Osteocyte (in vitro differentiated cells): ENCODE measurements at regions not wholly inside any gene's neighbourhood (a gene's known extent, or its start where the extent isn't known, plus 50 kb on each side); places are given as distances from the start of the nearest gene placed in this dataset.

ENCODE experiments used
- DNase-seq: peaks from one replicate; pipeline ENCODE4 v3.0.0; 2021; ENCODE audit warnings: mixed read lengths; ENCODE audit not compliant: unreplicated experiment; ENCODE audit errors: extremely low spot score
- H3K27ac Mint-ChIP-seq: one replicate; pipeline ENCODE4 v1.8.0; 2021; ENCODE audit warnings: mild to moderate bottlenecking, mixed read lengths; ENCODE audit not compliant: unreplicated experiment
- H3K27me3 Mint-ChIP-seq: one replicate; pipeline ENCODE4 v1.8.0; 2021; ENCODE audit warnings: mixed read lengths; ENCODE audit not compliant: unreplicated experiment
- H3K36me3 Mint-ChIP-seq: one replicate; pipeline ENCODE4 v1.8.0; 2021; ENCODE audit warnings: mixed read lengths; ENCODE audit not compliant: unreplicated experiment
- H3K4me1 Mint-ChIP-seq: one replicate; pipeline ENCODE4 v1.8.0; 2021; ENCODE audit warnings: mixed read lengths; ENCODE audit not compliant: unreplicated experiment
- H3K4me3 Mint-ChIP-seq: one replicate; pipeline ENCODE4 v1.8.0; 2021; ENCODE audit warnings: mild to moderate bottlenecking, moderate library complexity, mixed read lengths; ENCODE audit not compliant: unreplicated experiment
- H3K9me3 Mint-ChIP-seq: one replicate; pipeline ENCODE4 v1.8.0; 2021; ENCODE audit warnings: mixed read lengths; ENCODE audit not compliant: unreplicated experiment
- TF ChIP-seq, protein P1 (sequence below): fragments of 200-600 bp; sonication (generic); IDR thresholded peaks from 2 replicates; pipeline ENCODE4 v1.5.0; 2021; ENCODE audit warnings: antibody characterized with exemption, mild to moderate bottlenecking, moderate library complexity

GRCh38 chr3:107297597-107297996 is 79.6 kb upstream of the CCDC54 start:
- Mint-ChIP-seq H3K4me1 (no peaks in the 10 kb centered on the region), H3K36me3 (peaks cover 14% of the 10 kb centered on the region), H3K4me3 (no peak overlapping the region), H3K27ac (no peak overlapping the region), H3K27me3 (no peaks in the 10 kb centered on the region), H3K9me3 (peaks cover 12% of the 10 kb centered on the region)
- TF ChIP-seq, protein P1, sequence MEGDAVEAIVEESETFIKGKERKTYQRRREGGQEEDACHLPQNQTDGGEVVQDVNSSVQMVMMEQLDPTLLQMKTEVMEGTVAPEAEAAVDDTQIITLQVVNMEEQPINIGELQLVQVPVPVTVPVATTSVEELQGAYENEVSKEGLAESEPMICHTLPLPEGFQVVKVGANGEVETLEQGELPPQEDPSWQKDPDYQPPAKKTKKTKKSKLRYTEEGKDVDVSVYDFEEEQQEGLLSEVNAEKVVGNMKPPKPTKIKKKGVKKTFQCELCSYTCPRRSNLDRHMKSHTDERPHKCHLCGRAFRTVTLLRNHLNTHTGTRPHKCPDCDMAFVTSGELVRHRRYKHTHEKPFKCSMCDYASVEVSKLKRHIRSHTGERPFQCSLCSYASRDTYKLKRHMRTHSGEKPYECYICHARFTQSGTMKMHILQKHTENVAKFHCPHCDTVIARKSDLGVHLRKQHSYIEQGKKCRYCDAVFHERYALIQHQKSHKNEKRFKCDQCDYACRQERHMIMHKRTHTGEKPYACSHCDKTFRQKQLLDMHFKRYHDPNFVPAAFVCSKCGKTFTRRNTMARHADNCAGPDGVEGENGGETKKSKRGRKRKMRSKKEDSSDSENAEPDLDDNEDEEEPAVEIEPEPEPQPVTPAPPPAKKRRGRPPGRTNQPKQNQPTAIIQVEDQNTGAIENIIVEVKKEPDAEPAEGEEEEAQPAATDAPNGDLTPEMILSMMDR: no peak
- DNase-seq: no peak

GRCh38 chr3:107307205-107307604 is 70.0 kb upstream of the CCDC54 start:
- Mint-ChIP-seq H3K9me3 (peaks cover 9% of the 10 kb centered on the region), H3K27me3 (peaks cover 4% of the 10 kb centered on the region), H3K4me1 (no peaks in the 10 kb centered on the region), H3K36me3 (no peaks in the 10 kb centered on the region), H3K4me3 (no peak overlapping the region), H3K27ac (no peak overlapping the region)
- TF ChIP-seq, protein P1: no peak
- DNase-seq: no peak

- no peaks in the 10 kb centered on the region for H3K4me1 Mint-ChIP-seq
- TF ChIP-seq, protein P1: no peak
- H3K27me3 Mint-ChIP-seq: peaks cover 7% of the 10 kb centered on the region
- H3K9me3 Mint-ChIP-seq: peaks cover 9% of the 10 kb centered on the region
- no peak overlapping the region for H3K4me3 Mint-ChIP-seq
- no peaks in the 10 kb centered on the region for H3K36me3 Mint-ChIP-seq
- H3K27ac Mint-ChIP-seq: no peak overlapping the region
- DNase-seq: no peak
Measured at GRCh38 chr3:107308716-107309115, 68.5 kb upstream of the CCDC54 start.

GRCh38 chr3:107309312-107309711 is 67.9 kb upstream of the CCDC54 start:
- Mint-ChIP-seq H3K27ac (no peak overlapping the region), H3K36me3 (no peaks in the 10 kb centered on the region), H3K9me3 (peaks cover 9% of the 10 kb centered on the region), H3K4me3 (no peak overlapping the region), H3K27me3 (peaks cover 10% of the 10 kb centered on the region), H3K4me1 (no peaks in the 10 kb centered on the region)
- TF ChIP-seq, protein P1: no peak
- DNase-seq: no peak

- peaks cover 7% of the 10 kb centered on the region for H3K4me1 Mint-ChIP-seq
- no peaks in the 10 kb centered on the region for H3K36me3 Mint-ChIP-seq
- H3K4me3 Mint-ChIP-seq: no peak overlapping the region
- TF ChIP-seq, protein P1: no peak
- DNase-seq: no peak
- peaks cover 10% of the 10 kb centered on the region for H3K27me3 Mint-ChIP-seq
- no peak overlapping the region for H3K27ac Mint-ChIP-seq
- peaks cover 9% of the 10 kb centered on the region for H3K9me3 Mint-ChIP-seq
Measured at GRCh38 chr3:107313711-107314110, 63.5 kb upstream of the CCDC54 start.
